Large intestine (tissue), 3 donors: ENCODE measurements at regions not wholly inside any gene's neighbourhood (a gene's known extent, or its start where the extent isn't known, plus 50 kb on each side); places are given as distances from the start of the nearest gene placed in this dataset.
A peak's percentile ranks its signal among the peaks of the same experiment; 100 is the strongest.

Experiments
- DNase-seq, 2 donors: peaks; one replicate each; pipeline versions ENCODE4 v3.0.0 to v3.0.0-alpha.2; 2013
- H3K27ac ChIP-seq: one replicate; pipeline ENCODE4 v1.5.1; 2013; ENCODE audit warnings: low read length
- H3K27me3 ChIP-seq: 2 replicates; pipeline ENCODE4 v1.6.1; 2013; ENCODE audit warnings: low read length; ENCODE audit not compliant: control insufficient read depth, insufficient read depth
- H3K36me3 ChIP-seq: 2 replicates; pipeline ENCODE4 v1.6.1; 2013; ENCODE audit warnings: low read length; ENCODE audit not compliant: control insufficient read depth, insufficient read depth
- H3K4me1 ChIP-seq: one replicate; pipeline ENCODE4 v1.6.1; 2013; ENCODE audit warnings: low read length; ENCODE audit not compliant: control insufficient read depth, insufficient read depth
- H3K4me3 ChIP-seq: one replicate; pipeline ENCODE4 v1.5.1; 2013; ENCODE audit warnings: low read length
- H3K9me3 ChIP-seq: one replicate; pipeline ENCODE4 v1.6.1; 2013; ENCODE audit warnings: mild to moderate bottlenecking, low read depth, low read length, moderate library complexity; ENCODE audit not compliant: control insufficient read depth
- WGBS: methylation state at CpG from one replicate; pipeline ENCODE4 v1.1.5; 2013; ENCODE audit warnings: low lambda C conversion rate; ENCODE audit not compliant: insufficient coverage; 5-methylcytosine and 5-hydroxymethylcytosine counted together

- DNase-seq: no peak
- no peak overlapping the region for H3K27ac ChIP-seq
- H3K36me3 ChIP-seq: no peaks in the 10 kb centered on the region
- no peaks in the 10 kb centered on the region for H3K9me3 ChIP-seq
- H3K4me3 ChIP-seq: no peak overlapping the region
- H3K27me3 ChIP-seq: no peaks in the 10 kb centered on the region
- no CpG with 5 or more reads among the region's 2 CpGs for WGBS
- no peaks in the 10 kb centered on the region for H3K4me1 ChIP-seq
Measured at GRCh38 chr16:48086422-48086821, 69.4 kb downstream of the ABCC12 start.

- DNase-seq: no peak
- Histone ChIP-seq H3K4me3 (no peak overlapping the region), H3K4me1 (no peaks in the 10 kb centered on the region), H3K27ac (no peak overlapping the region), H3K36me3 (no peaks in the 10 kb centered on the region), H3K9me3 (no peaks in the 10 kb centered on the region), H3K27me3 (no peaks in the 10 kb centered on the region)
- WGBS: no CpG with 5 or more reads among the region's 1 CpG
Measured at GRCh38 chr16:48085729-48086128, 70.1 kb downstream of the ABCC12 start.

- no peaks in the 10 kb centered on the region for H3K9me3 ChIP-seq
- no CpG with 5 or more reads among the region's 7 CpGs for WGBS
- H3K4me1 ChIP-seq: no peaks in the 10 kb centered on the region
- H3K27me3 ChIP-seq: no peaks in the 10 kb centered on the region
- DNase-seq: no peak
- H3K36me3 ChIP-seq: no peaks in the 10 kb centered on the region
- no peak overlapping the region for H3K27ac ChIP-seq
- H3K4me3 ChIP-seq: no peak overlapping the region
Measured at GRCh38 chr16:48084826-48085225, 71.0 kb downstream of the ABCC12 start.

DNA sequence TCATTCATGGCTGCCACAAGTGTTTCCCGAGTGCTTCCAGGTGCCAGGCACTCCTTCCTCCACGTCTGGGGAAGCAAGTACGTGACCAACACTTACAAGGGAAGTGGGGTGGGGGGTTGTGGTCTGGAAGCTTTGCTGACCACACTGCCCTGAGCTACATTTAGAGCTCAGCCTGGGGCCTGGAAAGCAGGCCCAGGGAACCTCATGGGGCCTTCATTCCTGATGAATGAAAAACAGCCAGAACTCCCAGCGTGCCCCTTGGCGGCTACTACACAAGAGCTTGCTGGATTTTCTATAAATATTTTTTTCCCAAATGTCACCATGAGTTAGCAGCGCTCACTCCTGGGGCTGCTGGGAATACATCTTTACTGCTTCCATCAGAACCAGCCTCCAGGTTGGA, 73.3 kb downstream of the ABCC12 start:
- no peak overlapping the region for H3K27ac ChIP-seq
- H3K27me3 ChIP-seq: no peaks in the 10 kb centered on the region
- no peaks in the 10 kb centered on the region for H3K9me3 ChIP-seq
- H3K4me3 ChIP-seq: no peak overlapping the region
- H3K4me1 ChIP-seq: no peaks in the 10 kb centered on the region
- no peaks in the 10 kb centered on the region for H3K36me3 ChIP-seq
- 92% methylated on average over 2 of the region's 6 CpGs for WGBS
- peak in 1 of 2 donors; percentile 14 for DNase-seq

DNA sequence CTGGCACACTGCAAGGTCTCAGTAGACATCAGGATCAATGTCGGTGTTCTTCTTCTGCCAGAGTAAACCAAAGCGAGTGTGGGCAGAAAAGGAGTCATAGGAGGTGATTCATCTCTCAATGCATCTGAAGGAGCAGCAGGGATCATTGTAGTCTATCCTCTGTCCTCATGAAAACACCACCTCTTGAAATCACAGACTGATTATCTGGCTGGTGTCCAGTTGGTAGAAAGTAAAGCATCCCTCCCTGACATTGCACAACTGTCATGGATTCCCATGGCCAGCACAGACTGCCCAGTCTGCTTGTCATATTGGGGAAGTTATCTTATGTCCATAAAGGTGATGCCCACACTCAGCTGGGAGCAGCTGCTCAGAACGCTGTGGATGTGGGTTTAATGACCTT, 74.1 kb downstream of the ABCC12 start:
- Histone ChIP-seq H3K4me1 (no peaks in the 10 kb centered on the region), H3K4me3 (no peak overlapping the region), H3K27me3 (no peaks in the 10 kb centered on the region), H3K9me3 (no peaks in the 10 kb centered on the region), H3K36me3 (no peaks in the 10 kb centered on the region), H3K27ac (no peak overlapping the region)
- no peak for DNase-seq
- no CpG with 5 or more reads among the region's 3 CpGs for WGBS

DNA sequence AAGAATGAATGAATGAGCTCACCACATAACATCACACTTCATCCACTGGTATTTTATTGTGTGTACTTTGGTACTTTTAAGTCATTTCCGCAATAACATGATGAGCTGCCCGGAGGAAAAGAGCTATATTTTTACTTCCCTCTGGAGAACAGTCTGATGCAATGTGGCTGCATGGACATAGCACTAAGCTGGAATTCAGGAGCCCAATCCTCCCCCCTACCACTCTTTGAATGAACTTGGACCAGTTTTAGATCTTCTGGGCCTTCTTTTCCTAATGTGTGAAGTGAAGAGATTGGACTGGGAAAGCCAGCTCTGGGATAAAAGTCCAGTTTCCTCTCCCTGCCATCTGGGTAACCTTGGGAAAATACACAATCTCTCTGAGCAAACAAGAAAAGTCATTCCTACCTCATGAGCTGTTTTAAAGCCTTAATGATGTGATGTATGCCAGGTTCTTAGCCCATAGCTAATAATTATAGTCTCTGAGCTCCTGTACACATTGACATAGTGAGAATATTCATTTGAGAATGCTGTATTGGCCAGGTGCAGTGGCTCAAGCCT, 79.3 kb downstream of the ABCC12 start:
- Histone ChIP-seq H3K27ac (no peak overlapping the region), H3K4me1 (no peaks in the 10 kb centered on the region), H3K36me3 (no peaks in the 10 kb centered on the region), H3K9me3 (no peaks in the 10 kb centered on the region), H3K27me3 (no peaks in the 10 kb centered on the region), H3K4me3 (no peak overlapping the region)
- no CpG with 5 or more reads among the region's 2 CpGs for WGBS
- DNase-seq: peak in 1 of 2 donors; percentile 52

DNA sequence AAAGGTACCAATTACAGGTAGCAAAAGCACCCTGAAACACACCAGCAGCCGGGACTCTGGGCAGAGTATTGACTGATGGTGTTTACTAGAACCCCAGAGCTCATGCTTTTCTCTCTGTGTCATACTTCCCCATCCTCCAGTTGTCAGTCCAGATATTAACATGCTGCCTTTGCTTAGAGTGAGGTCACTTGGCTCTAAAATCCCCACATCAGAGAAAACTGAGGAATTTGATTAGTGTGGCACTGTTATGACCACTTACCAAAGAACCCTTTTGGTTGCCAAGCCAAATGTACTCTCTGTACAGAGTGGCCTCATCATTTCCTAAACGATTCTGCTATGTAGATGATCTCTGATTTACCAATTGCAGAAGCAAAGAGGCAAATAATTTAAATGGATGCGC, 80.4 kb downstream of the ABCC12 start:
- Histone ChIP-seq H3K4me3 (no peak overlapping the region), H3K4me1 (no peaks in the 10 kb centered on the region), H3K27ac (no peak overlapping the region), H3K27me3 (no peaks in the 10 kb centered on the region), H3K36me3 (no peaks in the 10 kb centered on the region), H3K9me3 (no peaks in the 10 kb centered on the region)
- WGBS: no CpG with 5 or more reads among the region's 3 CpGs
- DNase-seq: no peak

DNA sequence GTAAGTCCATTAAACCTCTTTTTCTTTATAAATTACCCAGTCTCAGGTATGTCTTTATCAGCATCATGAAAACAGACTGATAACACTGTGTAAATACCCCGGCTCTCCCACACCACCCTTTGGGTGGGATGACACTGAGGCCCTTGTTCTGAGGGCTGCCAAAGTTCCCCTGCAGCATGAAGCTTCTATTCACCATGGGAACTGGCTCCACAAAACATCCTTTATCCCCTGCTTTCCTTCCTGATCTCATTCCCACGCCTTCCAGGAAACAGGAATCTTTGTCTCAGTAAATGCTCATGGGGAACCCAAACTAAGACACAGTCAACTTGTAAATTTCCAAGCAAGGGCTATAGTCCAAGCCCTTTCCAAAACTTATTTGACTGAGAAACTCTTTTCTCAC, 88.4 kb downstream of the ABCC12 start:
- H3K27me3 ChIP-seq: no peaks in the 10 kb centered on the region
- no peaks in the 10 kb centered on the region for H3K4me1 ChIP-seq
- WGBS: no CpG with 5 or more reads among the region's 2 CpGs
- H3K36me3 ChIP-seq: no peaks in the 10 kb centered on the region
- H3K9me3 ChIP-seq: no peaks in the 10 kb centered on the region
- no peak for DNase-seq
- no peak overlapping the region for H3K27ac ChIP-seq
- no peak overlapping the region for H3K4me3 ChIP-seq

GRCh38 chr16:48064971-48065370, 90.8 kb downstream of the ABCC12 start:
- no peak for DNase-seq
- WGBS: no CpG with 5 or more reads among the region's 1 CpG
- no peaks in the 10 kb centered on the region for H3K4me1 ChIP-seq

GRCh38 chr16:48062681-48063080, 93.1 kb downstream of the ABCC12 start:
- DNase-seq: no peak
- peaks cover 5% of the 10 kb centered on the region for H3K9me3 ChIP-seq
- H3K36me3 ChIP-seq: no peaks in the 10 kb centered on the region
- no peak overlapping the region for H3K4me3 ChIP-seq
- no peaks in the 10 kb centered on the region for H3K4me1 ChIP-seq
- no peaks in the 10 kb centered on the region for H3K27me3 ChIP-seq
- H3K27ac ChIP-seq: no peak overlapping the region

More at GRCh38 chr16:48064971-48065370, 90.8 kb downstream of the ABCC12 start:
- Histone ChIP-seq H3K4me3 (no peak overlapping the region), H3K9me3 (no peaks in the 10 kb centered on the region), H3K27me3 (no peaks in the 10 kb centered on the region), H3K27ac (no peak overlapping the region), H3K36me3 (no peaks in the 10 kb centered on the region)

- Histone ChIP-seq H3K36me3 (no peaks in the 10 kb centered on the region), H3K27ac (no peak overlapping the region), H3K4me1 (no peaks in the 10 kb centered on the region), H3K4me3 (no peak overlapping the region), H3K9me3 (peaks cover 5% of the 10 kb centered on the region), H3K27me3 (peaks cover 6% of the 10 kb centered on the region)
- DNase-seq: no peak
- no CpG with 5 or more reads among the region's 17 CpGs for WGBS
Measured at GRCh38 chr16:48059936-48060335, 95.9 kb downstream of the ABCC12 start.
